ENCODE measurements at regions not wholly inside any gene's neighbourhood (a gene's known extent, or its start where the extent isn't known, plus 50 kb on each side); places are given as distances from the start of the nearest gene placed in this dataset.

DNA sequence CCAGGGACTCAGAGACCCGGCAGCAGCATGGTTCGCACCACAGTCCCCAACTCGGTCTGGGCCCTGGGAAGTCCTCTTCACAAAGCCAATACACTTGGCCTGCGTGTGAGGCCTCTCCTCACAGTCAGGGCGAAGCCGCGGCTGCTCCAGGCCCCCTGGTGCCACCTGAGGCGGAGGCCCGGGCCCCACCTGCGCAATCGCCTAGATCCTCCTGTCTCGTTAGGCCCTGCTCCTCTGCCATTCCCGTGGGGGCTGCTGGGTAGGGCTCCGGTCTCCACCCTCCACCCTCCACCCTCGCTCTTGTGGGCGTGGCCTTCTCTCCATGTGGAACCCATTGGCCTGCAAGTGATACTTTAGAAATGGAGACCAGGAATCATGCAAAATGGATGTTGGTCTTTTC lies 553.3 kb downstream of the INHBA start:
- H3K4me3 ChIP-seq (ENCODE audit: low read depth, low read length, poor library complexity, severe bottlenecking): no peak overlapping the region
- CTCF ChIA-PET (ENCODE audit: unreplicated experiment): no interaction called here
- intact Hi-C loops (cut with micrococcal nuclease; ENCODE audit: unreplicated experiment): no loop called here
- POLR2A ChIA-PET: no interaction called here
- BruUV-seq (replicated peaks): no TSS peak
- H3K36me3 ChIP-seq (ENCODE audit: insufficient read depth, low read length): no peaks in the 10 kb centered on the region
- no peaks in the 10 kb centered on the region for H3K9me2 ChIP-seq (ENCODE audit: insufficient read depth, low read length)
- TF ChIP-seq, protein P1, sequence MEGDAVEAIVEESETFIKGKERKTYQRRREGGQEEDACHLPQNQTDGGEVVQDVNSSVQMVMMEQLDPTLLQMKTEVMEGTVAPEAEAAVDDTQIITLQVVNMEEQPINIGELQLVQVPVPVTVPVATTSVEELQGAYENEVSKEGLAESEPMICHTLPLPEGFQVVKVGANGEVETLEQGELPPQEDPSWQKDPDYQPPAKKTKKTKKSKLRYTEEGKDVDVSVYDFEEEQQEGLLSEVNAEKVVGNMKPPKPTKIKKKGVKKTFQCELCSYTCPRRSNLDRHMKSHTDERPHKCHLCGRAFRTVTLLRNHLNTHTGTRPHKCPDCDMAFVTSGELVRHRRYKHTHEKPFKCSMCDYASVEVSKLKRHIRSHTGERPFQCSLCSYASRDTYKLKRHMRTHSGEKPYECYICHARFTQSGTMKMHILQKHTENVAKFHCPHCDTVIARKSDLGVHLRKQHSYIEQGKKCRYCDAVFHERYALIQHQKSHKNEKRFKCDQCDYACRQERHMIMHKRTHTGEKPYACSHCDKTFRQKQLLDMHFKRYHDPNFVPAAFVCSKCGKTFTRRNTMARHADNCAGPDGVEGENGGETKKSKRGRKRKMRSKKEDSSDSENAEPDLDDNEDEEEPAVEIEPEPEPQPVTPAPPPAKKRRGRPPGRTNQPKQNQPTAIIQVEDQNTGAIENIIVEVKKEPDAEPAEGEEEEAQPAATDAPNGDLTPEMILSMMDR (conservative IDR thresholded peaks at IDR 0.05; ENCODE audit: low read length): no peak
- TF ChIP-seq EZH2phosphoT487 (IDR thresholded peaks at IDR 0.05; ENCODE audit: borderline replicate concordance, low read depth, low read length): no peak
- DNase-seq (ENCODE audit: low spot score): no peak
- no peaks in the 10 kb centered on the region for H3K9me3 ChIP-seq (ENCODE audit: low read length)
- no peak overlapping the region for H3K4me2 ChIP-seq (ENCODE audit: low read length)
- H4K20me1 ChIP-seq (ENCODE audit: insufficient read depth, low read length): no peaks in the 10 kb centered on the region
- no peak overlapping the region for H2AFZ ChIP-seq (ENCODE audit: low read length)
- H3K79me2 ChIP-seq (ENCODE audit: insufficient read depth, low read depth, low read length): no peaks in the 10 kb centered on the region
- no peak overlapping the region for H3K27ac ChIP-seq (ENCODE audit: low read depth, low read length, poor library complexity, severe bottlenecking)
- H3K4me1 ChIP-seq (ENCODE audit: insufficient read depth, low read length, poor library complexity, severe bottlenecking): no peaks in the 10 kb centered on the region

DNA sequence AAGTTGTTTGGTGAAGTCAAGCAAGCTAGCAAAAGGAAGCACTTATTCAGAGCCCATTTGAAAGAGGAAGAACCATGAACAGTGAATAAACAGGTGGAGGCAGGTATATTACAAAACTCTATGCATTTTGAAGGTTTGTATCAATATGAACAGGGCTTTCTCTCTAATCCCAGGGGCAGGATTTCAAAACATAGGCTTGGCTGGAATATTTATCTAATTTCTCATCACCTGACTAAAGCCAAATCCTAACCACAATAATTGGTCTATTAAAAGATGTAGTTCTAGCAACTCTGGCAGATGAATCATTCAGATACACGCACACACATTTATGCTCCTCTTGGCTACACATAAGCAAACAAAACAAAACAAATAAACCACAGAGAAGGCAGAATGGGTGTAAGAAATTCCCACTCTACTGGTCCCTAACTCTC lies 554.4 kb downstream of the INHBA start:
- ChIA-PET CTCF (ENCODE audit: unreplicated experiment) (no interaction called here), POLR2A (no interaction called here)
- Histone ChIP-seq H3K79me2 (ENCODE audit: insufficient read depth, low read depth, low read length) (no peaks in the 10 kb centered on the region), H3K9me2 (ENCODE audit: insufficient read depth, low read length) (no peaks in the 10 kb centered on the region), H3K4me1 (ENCODE audit: insufficient read depth, low read length, poor library complexity, severe bottlenecking) (no peaks in the 10 kb centered on the region), H3K4me3 (ENCODE audit: low read depth, low read length, poor library complexity, severe bottlenecking) (no peak overlapping the region), H3K9me3 (ENCODE audit: low read length) (no peaks in the 10 kb centered on the region), H3K27ac (ENCODE audit: low read depth, low read length, poor library complexity, severe bottlenecking) (no peak overlapping the region), H3K4me2 (ENCODE audit: low read length) (no peak overlapping the region), H3K36me3 (ENCODE audit: insufficient read depth, low read length) (no peaks in the 10 kb centered on the region), H2AFZ (ENCODE audit: low read length) (no peak overlapping the region), H4K20me1 (ENCODE audit: insufficient read depth, low read length) (no peaks in the 10 kb centered on the region)
- TF ChIP-seq, protein P1 (conservative IDR thresholded peaks at IDR 0.05; ENCODE audit: low read length): no peak
- no TSS peak for BruUV-seq (replicated peaks)
- no peak for DNase-seq (ENCODE audit: low spot score)
- intact Hi-C loops (cut with micrococcal nuclease; ENCODE audit: unreplicated experiment): no loop called here

DNA sequence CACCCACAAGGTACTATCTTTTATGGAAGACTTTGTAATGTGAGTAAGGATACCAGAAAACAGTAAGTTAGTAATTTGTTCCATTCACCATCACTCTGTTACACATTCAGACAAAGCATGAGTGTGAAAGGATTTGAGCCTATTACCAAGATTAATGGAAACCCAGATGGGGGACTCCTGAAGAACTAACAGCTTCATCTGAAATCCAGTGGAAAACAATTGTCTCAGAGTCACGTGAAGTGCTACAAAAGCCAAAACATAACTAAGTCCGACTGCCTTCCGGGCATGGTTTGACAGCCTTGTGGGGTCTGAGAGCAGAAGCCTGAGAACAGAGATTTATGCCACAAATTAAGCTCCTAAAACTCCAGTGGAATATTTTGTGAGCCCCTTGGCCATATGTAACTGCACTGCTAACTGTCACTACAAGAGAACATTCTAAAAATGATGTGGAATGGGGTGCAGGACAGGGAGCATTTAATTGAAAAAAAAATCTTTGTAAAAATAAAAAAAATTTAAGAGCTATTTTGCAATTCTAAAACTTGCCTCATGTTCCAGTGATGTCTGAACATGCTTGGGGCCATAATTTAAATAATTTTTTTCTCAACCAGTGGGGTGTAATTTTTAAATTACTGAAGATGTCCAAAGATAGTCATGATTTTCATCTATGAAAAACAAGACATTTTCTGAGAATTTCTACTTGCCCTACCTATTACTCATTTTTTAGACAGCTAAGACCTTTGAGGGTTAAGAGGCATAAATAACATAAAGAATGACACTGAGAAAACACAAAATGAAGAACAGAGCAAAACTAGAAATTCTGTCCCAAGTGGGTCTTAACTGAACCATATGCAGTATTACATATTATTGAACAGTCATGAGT lies 555.0 kb downstream of the INHBA start:
- Histone ChIP-seq H3K4me3 (ENCODE audit: low read depth, low read length, poor library complexity, severe bottlenecking) (no peak overlapping the region), H3K9me3 (ENCODE audit: low read length) (no peaks in the 10 kb centered on the region), H3K4me2 (ENCODE audit: low read length) (no peak overlapping the region), H3K79me2 (ENCODE audit: insufficient read depth, low read depth, low read length) (no peaks in the 10 kb centered on the region), H3K27ac (ENCODE audit: low read depth, low read length, poor library complexity, severe bottlenecking) (no peak overlapping the region), H4K20me1 (ENCODE audit: insufficient read depth, low read length) (no peaks in the 10 kb centered on the region), H3K36me3 (ENCODE audit: insufficient read depth, low read length) (no peaks in the 10 kb centered on the region), H2AFZ (ENCODE audit: low read length) (no peak overlapping the region), H3K4me1 (ENCODE audit: insufficient read depth, low read length, poor library complexity, severe bottlenecking) (no peaks in the 10 kb centered on the region), H3K9me2 (ENCODE audit: insufficient read depth, low read length) (no peaks in the 10 kb centered on the region)
- ChIA-PET POLR2A (no interaction called here), CTCF (ENCODE audit: unreplicated experiment) (no interaction called here)
- no peak for TF ChIP-seq EZH2phosphoT487 (IDR thresholded peaks at IDR 0.05; ENCODE audit: borderline replicate concordance, low read depth, low read length)
- TF ChIP-seq, protein P1 (conservative IDR thresholded peaks at IDR 0.05; ENCODE audit: low read length): no peak
- BruUV-seq (replicated peaks): no TSS peak
- intact Hi-C loops (cut with micrococcal nuclease; ENCODE audit: unreplicated experiment): no loop called here
- no peak for DNase-seq (ENCODE audit: low spot score)
